Panc1 (cell line): ENCODE measurements at regions not wholly inside any gene's neighbourhood (a gene's known extent, or its start where the extent isn't known, plus 50 kb on each side); places are given as distances from the start of the nearest gene placed in this dataset.

Source experiments
- CTCF ChIP-seq: fragments of 450-650 bp; IDR thresholded peaks from 2 replicates; pipeline ENCODE4 v1.5.1; 2017; ENCODE audit warnings: mild to moderate bottlenecking
- REST ChIP-seq, 2 experiments: IDR thresholded peaks; 2 replicates each; pipeline ENCODE4 v1.6.1; 2011 to 2012; ENCODE audit warnings: low read depth in 2 of 2, control low read depth in 1 of 2, low read length in 1 of 2, mild to moderate bottlenecking in 1 of 2, moderate library complexity in 1 of 2; ENCODE audit not compliant: insufficient read depth in 1 of 2
- SIN3A ChIP-seq: IDR thresholded peaks from 2 replicates; pipeline ENCODE4 v1.6.1; 2012; ENCODE audit warnings: low read depth, mild to moderate bottlenecking, low read length, moderate library complexity, borderline replicate concordance; ENCODE audit not compliant: insufficient read depth

GRCh38 chr6:1215884-1216487 lies 95.9 kb upstream of the FOXQ1 start:
- no peak for TF ChIP-seq CTCF
- TF ChIP-seq SIN3A, result no peak
- no peak for TF ChIP-seq REST (IDR thresholded peaks at IDR 0.05; ENCODE audit: insufficient read depth in 1 of 2, low read depth in 2 of 2, low read length in 1 of 2)
